GM18511 (cell line): ENCODE measurements at regions not wholly inside any gene's neighbourhood (a gene's known extent, or its start where the extent isn't known, plus 50 kb on each side); places are given as distances from the start of the nearest gene placed in this dataset.

Experiments used
- ATAC-seq: cut with Tn5 transposase; IDR thresholded peaks from one replicate; pipeline ENCODE4 v1.9.1; 2021; ENCODE audit warnings: mild to moderate bottlenecking, moderate library complexity; ENCODE audit not compliant: unreplicated experiment

GRCh38 chr22:49643998-49644397 is 183.7 kb downstream of the BRD1 start:
- no peak for ATAC-seq

GRCh38 chr22:49643466-49643865 is 184.2 kb downstream of the BRD1 start:
- ATAC-seq: no peak

DNA sequence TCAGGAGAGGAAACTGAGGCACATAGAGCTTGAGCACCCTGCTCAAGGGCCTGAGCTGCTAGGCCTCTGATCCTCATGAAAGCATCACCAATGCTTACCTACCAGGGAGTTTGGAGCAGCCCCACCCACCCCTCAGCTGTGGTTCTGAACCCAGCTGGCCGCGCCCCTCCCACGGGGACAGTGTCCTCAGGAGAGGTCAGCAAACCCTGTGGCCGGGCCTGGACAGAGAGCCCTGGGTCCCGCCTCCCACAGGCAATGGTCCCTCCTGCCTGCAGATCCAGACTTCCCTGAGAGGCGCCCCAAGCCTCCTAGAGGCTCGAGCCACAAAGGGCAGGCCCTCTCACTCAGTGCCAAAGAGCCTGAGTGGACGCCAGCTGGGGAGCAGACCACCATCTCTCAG is 184.9 kb downstream of the BRD1 start:
- ATAC-seq: no peak

GRCh38 chr22:49642331-49642730 is 185.3 kb downstream of the BRD1 start:
- ATAC-seq: no peak

- ATAC-seq: no peak
These were observed 185.8 kb downstream of the BRD1 start for GRCh38 chr22:49641770-49642313.

GRCh38 chr22:49640366-49641095 is 187.1 kb downstream of the BRD1 start:
- ATAC-seq: no peak

DNA sequence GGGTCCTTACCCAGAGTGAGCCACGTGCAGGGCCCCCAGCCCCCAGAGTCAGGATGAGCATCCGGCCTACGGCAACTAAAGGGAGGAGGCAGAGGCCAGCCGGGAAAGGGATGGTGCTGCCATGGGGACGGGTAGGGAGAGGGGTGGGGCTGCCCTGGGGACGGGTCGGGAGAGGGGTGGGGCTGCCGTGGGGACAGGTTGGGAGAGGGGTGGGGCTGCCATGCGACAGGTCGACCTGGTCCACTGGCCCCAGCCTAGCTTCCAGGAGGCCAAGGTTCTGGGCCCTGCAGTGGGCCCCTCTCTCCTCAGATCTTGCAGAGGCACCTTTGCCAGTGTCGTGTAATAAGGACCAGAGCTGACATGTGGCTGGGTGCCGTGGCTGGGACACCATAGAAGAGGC is 187.7 kb downstream of the BRD1 start:
- ATAC-seq: no peak

- no peak for ATAC-seq
These were observed 188.9 kb downstream of the BRD1 start for GRCh38 chr22:49638788-49639187.

DNA sequence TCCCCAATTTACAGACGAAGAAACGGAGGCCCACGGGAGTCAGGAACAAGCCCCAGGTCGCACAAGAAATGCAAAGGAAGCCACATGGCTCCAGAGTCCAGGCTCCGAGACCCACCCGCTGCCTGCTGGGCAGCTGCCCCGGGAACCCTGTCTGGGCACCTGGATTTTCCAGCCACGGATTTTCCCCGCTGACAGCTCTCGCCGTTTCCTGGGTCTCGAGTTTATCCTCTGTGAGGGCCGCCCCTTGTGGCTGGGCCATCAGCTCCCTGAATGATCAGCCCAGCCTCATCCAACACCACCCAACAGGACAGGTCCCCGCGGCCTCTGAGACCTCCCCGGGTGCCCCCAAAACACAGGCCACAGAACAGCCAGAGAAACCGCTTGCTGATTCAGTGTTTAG is 189.7 kb downstream of the BRD1 start:
- no peak for ATAC-seq

DNA sequence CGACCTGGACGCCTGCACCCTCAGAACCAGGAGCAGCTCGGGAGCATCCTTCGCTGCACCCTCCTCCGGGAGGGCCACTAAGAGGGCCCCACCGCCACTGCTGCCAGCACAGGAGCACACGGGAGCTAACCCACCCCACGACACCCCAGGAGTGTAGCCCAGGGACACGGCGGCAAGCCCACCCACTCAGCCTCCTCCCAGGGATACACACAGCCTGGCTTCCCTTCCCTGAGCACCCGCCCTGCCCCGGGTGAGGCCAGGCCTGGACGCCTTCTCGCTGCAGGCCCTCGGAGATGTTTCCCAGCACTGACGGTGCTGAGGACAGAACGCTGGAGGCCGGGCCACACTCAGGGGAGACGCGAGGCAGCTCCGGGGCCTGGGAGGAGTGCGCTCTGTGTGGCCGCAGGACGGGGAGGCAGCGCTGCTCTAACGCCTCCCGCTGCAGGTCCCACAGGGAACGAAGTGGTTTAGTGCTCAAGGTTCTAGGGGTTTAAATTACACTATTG is 190.4 kb downstream of the BRD1 start:
- no peak for ATAC-seq

DNA sequence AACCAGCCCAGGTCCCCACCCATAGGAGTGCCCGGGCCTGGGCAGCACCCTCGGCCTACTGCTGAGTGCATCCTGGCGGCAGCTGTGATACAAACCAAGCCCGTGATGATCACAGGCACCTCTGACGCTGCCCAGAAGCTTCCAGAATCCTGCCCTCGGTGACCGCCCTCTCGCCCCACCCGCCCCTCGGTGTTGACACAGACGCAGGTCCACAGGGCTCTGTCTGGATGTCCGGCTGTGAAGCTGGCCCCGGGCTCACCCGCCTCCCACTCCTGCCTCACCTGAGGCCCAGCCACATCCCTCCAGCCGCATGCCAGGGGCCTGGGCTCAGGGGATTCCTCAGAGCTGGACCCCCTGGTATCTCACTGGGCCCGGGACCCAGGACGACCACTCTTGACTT is 191.0 kb downstream of the BRD1 start:
- no peak for ATAC-seq

DNA sequence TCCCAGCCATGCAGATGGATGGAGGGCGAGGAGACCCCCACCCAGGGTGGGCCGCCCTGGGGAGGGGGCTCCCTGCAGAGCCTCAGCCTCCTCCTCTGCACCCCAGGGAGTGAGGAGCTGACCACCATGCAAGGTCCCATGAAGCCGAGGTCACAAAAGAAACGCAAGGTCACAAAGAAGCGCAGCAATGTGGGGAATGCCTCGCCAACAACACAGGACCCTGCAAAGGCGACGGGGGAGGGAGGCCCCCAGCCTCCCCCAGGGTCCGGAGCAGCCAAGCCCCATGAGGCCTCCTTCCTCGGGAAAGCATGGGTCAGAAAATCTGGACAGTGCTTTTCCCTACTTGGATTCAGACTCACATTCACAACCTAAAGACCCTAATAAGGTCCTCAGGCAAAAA is 191.5 kb downstream of the BRD1 start:
- no peak for ATAC-seq

DNA sequence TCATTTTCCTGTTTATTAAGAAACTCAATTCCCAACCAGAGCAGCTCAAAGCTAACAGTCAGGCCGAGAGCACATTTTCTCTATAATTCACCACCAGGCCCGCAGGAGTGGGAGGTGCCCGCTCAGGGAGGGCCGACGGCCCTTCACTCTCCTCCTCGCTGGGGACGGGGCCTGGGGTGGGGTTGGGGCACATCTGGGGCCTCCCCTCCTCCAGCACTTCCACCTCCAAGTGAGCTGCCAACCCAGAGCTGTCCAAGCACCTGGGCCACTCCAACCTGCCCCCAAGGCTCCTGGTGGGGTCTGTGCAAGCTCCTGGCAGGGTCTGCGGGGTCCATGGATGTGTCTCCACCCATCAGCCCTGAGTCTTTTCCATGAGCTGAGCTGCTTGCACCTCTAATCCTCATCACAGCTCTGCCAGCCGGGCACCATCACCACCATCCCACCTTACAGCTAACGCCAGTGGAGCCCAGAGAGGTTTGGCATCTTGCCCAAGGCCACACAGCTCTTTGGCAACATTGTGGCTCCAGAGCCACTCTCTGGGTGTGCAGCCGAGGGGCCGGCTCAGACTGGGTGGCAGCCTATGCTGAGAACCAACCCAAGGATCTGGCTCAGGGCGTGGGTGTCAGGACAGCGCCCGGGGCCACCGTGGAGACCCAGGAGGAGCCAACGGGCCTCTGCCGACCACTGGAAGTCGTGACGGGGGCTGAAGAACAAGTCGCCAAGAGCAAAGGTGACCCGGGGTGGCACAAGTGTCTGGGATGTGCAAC is 193.5 kb downstream of the BRD1 start:
- ATAC-seq: no peak

DNA sequence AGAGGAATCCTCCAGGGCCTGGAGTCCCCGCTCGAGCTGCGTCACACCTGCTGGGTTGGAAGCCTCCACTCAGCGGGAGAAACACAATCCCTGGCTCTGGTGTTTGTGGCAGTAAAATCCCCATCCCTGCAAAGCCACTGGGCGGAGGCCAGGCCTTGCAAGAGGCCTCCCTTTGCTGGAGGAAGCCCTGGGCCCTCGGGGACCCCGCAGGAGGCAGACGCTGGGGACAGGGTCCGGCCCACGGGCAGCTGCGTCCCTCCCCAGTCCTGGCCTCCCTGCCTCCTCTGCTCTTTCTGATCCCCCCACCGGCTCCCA is 194.7 kb downstream of the BRD1 start:
- no peak for ATAC-seq

DNA sequence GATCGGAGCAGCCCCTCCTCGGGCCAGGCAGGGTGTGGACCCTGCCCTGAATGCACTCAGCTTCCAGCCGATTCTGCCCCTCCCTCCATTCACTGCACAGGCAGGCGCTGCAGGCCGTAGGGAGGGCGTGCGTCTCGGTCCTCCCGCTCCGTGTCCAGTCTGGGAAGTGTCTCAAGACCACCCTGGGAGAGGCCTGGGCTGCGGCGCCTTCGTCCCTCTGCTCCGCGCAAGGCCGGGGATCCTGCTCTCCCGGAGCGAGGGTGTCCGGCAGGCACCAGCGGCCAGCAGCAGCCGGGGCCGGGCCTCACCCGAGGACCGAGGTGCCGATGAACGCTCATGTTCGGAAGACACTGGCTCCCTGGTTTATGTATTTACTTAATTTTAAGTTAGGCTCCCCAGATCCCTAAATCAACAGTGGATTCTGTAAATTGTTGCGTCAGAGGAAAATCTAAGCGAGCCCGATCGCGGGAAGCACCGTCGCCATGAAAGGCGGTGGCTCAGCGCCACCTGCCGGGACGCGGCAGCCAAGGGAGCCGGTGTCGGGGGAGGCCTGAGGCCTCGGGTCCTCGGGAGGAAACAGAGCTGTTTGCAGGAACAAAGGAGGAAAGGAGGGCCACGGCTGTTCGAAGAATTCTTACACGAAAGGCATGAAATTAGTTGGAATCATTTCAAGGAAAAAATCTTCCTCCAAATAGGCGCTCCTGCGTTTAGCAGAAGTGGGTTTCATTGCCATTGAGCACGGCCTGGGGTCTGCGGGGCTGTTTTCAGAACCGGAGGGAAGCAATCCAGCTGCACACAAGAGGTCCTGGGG is 195.3 kb downstream of the BRD1 start:
- no peak for ATAC-seq

DNA sequence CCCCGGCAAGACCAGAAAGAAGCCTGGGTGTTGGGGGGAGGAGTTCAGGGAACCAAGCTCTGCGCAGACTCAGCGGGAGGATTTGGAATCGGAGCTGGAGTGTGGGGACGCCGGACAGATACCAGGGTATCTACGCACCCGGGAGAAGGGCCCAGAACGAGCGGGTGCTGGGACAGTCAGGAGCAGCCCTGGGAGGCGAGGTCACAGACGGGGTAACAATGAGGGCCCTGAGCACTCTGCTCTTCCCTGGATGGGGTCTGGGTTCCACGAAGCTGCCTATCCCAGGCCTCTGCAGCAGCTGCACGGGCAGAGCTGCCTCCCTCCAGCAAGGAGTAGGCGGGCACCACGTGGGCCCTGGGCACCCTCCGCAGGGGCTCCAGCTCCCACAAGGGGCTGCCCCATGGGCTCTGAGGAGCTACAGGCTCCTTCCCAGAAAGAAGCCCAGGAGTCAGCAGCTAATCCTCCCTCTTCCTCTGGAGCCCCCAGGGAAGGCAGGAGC is 197.2 kb downstream of the BRD1 start:
- no peak for ATAC-seq

DNA sequence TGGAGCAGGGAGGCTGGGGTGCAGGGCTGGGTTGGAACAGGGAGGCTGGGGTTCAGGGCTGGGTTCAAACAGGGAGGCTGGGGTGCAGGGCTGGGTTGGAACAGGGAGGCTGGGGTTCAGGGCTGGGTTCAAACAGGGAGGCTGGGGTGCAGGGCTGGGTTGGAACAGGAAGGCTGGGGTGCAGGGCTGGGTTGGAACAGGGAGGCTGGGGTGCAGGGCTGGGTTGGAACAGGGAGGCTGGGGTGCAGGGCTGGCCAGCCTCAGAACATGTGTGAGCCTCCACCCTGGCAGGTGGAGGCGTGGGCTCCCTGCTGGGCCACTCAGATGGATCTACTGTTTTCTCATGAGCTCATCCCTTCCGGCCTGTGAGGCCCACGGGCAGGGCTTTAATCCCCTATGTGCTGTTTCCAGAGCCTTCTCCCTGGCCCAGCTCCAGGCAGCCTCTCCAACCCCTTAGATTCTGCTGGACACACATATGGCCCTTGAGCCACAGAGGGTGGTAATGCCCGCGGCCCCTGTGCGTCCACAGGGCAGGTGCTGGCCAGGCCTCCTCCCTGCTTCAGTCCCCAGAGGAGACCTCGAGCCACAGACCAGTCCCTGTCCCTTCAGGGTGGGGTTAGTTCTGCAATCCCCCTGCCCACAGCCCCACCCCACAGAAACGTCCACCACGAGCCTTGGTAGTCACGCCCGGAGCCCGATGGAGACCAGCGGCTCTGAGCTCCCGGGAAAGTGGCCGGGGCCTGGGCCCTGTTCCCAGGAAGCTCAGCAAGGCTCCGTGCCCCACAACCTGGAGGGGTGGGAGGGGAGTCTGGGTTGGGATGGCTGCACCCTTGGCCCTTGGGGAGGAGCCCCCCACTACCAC is 197.9 kb downstream of the BRD1 start:
- ATAC-seq: no peak

GRCh38 chr22:49629261-49629570 is 198.5 kb downstream of the BRD1 start:
- ATAC-seq: no peak

- ATAC-seq: no peak
These were observed 199.0 kb downstream of the BRD1 start for GRCh38 chr22:49628391-49629260.
